Fibroblast of skin of scalp (primary cell): ENCODE measurements at regions not wholly inside any gene's neighbourhood (a gene's known extent, or its start where the extent isn't known, plus 50 kb on each side); places are given as distances from the start of the nearest gene placed in this dataset.

Experiments
- DNase-seq: peaks from one replicate; pipeline ENCODE4 v3.0.0-alpha.2; 2013

DNA sequence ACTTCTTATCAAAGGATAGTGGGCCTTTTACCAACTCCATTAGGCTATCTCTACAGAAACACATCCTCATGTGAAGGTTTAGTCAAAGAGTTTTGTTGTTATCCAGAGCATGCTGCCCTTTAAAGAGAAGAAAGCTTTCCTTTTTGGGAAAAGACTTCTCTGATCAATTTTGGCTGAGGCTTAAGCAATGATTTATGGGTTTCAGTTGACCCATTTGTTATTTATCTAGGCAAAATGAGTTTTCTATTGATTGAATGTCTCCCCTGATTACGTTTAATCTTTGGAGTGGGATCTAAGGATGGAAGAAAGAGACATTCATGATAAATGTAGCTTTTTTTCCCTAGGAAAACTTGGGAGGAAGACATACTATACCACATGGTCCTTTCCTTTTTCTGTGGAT, 326.6 kb upstream of the JAG1 start:
- no peak for DNase-seq

DNA sequence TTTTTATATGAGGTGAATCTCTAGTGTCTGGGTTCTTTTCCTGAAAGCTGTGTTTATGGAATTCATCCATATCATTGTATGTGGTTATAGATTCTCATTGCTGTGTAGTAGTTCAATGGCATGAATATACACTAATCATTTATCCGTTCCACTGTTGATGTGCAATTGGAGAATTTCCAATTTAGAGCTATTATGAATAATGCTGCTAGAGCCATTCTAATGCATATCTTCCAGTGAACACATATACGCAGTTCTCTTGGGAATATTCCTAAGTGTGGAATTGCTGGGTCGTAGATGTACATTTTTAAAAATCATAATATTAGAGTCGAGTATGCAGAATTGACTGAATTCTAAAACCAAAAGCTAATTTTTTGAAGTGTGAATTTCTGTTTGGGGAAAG, 327.5 kb upstream of the JAG1 start:
- DNase-seq: peak; percentile 70

DNA sequence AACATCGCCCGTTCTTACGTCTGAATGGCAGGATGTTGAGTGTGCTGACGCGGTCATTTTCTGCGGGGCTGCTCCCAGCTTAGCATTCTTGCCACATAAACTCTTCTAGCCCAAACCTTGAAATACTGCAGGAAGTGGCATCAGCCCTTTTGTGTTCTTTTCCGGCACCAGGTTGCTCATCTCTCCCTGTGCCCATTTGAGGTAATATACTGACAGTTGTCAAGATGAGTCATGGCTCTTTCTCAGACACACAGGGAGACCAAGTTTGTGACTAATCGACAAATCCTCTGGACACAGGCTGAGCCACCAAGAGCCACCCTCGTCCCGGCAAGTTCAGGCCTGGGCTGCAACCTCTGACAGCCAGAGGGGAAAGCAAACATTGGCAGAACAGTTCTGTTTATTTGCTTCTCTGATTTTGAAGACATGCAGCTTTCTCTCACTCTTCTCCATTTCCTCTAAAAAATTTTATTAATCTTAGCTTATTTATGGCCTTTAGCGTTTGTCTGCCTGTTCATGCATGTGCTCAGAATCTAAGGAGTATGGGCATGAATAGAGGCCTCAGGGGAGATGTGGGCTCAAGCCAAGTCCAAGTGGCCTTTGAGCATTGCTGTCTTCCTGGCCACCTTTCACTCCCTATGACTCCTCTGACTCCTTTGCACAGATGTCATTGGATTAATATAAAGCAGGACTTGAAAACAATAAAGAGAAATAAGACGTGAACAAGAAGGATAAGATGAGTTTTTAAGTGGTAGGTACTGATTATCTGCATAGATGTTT, 328.2 kb upstream of the JAG1 start:
- peak; percentile 97 for DNase-seq

DNA sequence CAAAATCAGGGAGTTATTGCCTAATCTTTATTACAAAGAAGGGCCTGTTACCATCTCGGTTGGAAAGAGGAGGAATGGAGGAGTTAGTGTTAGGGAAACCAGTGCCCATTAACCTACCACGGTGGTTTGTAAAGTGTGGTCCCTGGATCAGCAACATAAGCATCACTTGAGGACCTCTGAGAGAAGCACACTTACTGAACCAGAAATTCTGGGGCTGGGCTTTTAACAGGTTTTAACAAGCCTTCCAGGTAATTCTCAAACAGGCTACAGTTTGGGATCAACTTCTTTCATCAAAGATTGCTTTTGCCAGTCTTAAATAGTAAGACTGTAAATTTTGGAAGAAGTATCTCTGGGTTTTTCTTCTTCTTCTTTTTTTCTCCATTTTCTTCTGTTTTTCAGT, 329.5 kb upstream of the JAG1 start:
- no peak for DNase-seq

DNA sequence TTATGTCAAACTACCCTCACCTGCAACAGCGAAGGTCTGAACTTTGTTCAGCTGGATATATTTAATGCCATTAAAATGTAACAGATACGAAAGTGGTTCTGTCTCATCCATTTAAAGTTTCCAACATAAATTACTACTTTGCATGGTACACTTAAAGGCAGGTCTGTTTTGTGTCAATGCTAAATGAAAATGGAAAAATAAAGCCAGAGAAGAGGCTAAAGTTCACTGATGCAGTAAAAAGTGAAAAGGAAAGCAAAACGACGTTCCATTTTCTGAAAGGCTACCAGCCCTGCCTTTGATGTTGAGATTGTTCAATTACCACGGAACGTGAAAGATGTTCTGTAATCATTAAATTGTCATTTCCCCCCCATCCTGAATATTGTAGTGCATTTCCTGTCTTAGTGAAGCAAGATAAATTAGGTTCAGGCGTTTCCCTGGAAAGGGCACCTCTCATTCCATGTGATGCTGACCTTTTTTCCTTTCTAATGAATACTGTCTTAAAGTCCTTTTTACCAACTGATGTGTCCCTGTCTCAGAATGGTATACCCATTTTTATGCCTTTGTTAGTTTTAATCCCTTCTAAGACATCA, 334.7 kb upstream of the JAG1 start:
- DNase-seq: no peak

DNA sequence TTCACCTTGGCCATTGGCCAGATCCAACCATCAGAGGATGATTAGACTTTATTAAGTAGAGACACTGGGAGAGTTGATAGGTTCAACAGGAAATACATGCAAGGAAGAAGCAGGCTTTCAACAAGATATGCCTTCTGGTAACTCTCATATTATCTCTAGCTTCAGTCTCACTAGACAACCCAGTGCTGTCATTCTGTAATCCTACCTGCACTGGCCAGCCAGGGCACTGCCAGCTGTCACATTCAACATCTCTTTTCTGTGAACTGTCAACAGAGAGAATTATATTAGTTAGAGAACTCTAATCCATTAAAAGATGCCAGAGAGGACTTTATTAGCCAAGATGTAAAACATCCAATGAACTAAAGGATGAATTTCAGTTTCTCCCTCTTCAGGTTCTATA, 337.9 kb upstream of the JAG1 start:
- no peak for DNase-seq

DNA sequence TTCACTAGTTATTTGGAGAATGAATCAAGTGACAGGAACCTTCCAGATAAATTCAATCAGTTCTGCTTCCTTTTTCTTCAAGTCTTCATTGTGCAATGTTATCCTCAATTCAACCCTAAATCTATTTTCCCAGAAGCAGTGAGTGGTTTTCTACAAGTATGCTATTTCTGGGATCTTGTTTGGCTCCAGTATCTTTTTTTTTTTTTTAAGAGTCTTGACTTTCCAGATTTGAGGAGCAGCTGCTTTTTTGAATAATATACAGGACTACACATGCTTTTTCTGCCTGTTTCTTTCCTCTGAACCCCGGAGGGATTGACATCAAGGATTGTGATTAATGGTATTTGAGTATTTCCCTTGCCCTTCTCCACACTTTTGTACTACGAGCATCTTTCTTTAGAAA, 339.2 kb upstream of the JAG1 start:
- peak; percentile 64 for DNase-seq

DNA sequence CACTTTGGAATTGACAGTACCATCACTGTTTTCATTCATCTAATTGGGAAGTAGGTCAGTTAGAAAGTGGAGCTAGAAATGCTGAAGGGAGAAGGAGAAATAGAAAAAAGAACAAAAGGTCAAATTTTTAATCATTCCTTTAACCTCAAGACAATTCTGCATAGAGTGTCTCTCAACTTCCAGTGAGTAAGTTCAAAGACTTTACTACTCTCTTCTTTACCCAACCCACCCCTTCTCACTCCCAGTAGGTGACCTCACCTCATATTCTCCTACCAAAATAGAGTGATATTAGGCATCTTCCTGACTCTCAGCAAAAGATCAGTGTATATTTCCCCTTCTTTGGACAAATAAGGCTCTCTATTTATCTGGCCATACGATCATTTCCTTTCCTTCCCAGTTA, 340.0 kb upstream of the JAG1 start:
- no peak for DNase-seq

DNA sequence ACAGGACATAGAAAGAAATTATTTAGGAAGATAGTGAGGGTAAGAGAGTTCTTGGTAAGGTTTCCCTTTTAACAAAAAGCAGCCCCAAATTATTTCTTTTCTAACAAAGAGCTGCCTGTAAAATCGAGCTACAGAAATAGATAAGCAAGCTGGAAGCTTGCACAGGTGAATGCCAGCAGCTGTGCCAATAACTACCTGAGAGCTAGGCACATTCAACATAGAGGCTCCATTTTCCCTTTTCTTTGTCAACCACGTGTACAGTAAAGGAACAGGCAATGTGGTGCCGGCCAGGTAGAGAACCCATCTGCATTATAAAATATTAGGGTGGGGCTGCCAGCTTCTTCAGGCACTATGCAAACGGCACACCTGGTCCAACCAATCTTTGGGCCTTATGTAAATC, 341.6 kb upstream of the JAG1 start:
- no peak for DNase-seq

DNA sequence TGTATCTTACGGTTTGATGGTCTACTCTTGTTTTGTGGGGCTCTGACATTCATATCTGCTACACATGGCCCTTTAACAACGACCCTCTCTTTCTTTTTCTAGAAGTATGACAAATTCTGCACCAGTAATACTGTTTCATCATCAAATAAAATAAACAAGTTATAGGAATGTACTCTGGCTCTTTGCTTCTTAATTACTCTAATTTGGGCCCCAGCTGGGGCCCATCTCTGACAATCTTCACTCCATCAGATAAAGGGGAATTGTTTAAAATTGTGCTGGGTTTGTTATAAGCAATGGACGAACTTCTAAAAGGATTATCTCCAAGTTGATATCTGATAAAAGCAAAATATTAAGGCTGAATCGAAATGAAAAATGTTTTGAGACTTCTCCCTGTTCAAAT, 343.6 kb upstream of the JAG1 start:
- no peak for DNase-seq

DNA sequence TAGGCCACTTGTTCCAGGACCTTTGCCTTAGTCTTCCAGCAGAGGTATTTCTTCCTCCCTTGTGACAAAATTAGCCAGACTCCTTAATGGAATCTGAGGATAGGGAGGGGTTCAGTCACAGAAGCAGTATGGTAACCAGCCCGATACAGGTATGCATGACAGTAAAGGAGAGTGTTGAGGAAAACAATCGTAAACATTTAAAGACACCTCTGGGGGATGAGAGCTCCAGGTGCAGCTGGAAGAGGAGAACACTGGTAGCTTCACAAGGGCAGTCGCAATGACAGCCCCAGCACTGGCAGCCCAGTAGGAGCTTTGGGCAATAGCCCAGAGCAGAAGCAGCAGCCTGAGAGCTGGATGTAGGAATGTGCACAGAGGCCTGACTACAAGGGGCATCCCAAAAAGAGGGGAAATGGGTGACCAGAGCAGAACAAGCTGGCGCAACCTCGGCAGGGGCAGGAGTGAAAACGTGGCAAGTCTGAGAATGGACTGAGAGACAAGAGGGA, 344.9 kb upstream of the JAG1 start:
- DNase-seq: no peak

DNA sequence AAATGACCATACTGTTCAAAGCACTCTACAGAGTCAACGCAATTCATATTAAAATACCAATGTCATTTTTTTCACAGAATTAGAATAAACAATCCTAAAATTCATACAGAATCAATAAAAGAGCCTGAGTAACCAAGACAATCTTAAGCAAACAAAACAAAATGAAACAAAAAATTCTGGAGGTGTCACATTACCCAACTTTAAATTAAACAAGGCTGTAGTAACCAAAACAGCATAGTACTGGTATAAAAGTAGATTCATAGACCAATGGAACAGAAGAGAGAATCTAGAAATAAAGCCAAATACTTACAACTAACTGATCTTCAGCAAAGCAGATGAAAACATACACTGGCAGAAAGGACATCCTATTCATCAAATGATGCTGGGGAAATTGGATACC, 346.9 kb upstream of the JAG1 start:
- peak; percentile 38 for DNase-seq

DNA sequence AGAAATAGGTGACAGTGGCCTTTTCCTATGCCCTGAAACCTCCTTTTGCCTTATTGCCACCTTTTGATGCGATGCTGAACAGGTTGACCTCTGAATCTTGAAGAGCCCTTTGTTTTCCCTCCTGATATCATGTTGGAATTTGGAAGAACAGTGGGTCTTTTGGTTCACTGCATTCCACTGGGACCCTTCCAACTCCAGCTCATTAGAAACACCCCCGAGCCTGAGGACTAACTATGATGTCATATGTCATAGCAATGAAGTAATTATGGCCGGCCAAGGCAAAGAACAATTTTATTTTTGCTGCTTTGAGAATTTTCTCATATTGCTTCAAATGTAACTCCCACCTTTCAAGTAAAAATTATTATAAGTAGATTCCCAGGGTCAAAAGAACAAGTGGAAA, 353.4 kb upstream of the JAG1 start:
- DNase-seq: no peak

DNA sequence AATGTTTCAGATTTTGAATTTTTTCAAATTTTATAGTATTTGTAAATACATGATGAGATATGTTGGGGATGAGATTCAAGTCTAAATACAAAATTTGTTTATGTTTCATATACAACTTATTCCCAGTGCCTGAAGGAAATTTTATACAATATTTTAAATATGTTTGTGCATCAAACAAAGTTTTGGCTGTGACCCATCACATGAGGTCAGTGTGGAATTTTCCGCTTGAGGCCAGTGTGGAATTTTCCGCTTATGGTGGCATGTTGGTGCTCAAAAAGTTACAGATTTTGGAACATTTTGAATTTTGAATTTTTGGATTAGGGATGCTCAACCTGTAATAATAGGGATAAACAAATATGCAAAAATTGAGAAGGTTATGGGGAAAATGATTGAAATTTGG, 356.6 kb upstream of the JAG1 start:
- DNase-seq: no peak

DNA sequence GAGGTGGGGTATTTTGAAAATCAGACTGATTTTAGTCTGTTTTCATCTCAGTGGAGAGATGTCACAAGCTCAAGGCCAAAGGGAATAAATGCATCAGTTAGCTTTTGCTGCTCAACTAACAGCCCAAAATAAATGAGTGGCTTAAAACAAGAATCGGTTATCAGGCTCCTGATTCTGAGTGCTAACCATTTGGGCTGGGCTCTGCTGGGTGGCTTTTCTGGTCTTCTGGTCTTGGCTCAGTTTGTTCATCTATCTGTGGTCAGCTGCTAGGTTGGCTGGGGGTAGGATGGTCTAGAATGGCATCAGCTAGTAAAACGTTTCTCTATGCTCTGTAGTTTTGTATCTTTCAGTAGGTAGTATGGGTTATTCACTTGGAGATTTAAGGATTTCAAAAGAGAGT, 357.5 kb upstream of the JAG1 start:
- DNase-seq: no peak

DNA sequence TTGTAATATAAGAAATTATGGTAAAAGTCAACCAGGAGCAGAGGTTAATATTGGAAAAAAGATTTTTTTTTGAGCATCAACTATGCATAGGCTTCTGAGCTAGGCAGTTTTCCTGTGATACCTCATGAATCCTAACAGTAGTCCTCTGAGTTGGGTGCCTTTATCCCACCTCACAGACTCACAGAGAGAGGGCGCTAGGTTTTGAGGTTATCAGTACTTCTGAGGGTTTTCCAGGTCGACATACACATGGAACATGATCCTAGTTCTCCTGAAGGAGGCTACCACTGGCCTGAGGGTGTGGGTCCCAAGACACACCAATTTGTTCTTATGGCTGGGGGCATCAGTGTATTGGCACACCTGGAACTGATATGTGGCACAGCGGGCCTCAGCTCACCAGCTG, 358.8 kb upstream of the JAG1 start:
- DNase-seq: no peak

DNA sequence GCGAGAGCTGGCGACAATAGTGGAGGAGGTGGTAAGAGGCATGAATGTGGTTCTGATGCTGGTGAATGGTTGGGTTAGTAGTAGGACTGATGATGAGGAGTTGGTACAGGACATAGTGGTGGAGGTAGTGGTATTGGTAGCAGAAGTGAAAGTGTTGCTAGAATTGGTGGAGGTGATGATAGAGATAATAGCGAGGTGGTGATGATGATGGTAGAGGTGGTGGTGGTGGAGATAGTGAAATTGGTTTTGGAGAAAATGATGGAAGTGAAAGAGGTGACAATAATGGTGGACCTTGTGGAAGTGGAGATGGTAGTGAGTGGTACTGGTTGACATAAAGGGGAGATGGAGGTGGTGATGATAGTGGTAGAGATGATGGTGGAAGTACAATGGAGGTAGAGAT, 360.2 kb upstream of the JAG1 start:
- DNase-seq: no peak

DNA sequence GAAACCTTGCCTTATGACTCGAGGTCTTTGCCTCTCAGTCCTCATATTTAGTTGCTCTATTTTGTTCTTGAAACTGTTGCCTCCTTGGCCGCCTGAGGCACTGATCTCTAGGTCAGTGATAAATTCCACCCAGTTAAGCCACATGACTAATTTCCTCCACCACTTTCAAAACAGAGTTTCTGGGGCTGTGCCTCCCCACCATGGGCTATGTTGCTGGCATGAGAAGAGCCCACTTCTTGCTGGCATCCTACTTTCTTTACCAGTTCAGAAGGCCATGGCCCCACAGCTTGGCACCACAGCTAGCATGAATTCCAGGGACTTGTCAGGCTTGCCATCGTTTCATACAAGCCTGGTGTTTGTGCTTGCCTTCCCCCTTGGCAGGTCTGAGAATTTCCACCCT, 361.4 kb upstream of the JAG1 start:
- peak; percentile 6 for DNase-seq

DNA sequence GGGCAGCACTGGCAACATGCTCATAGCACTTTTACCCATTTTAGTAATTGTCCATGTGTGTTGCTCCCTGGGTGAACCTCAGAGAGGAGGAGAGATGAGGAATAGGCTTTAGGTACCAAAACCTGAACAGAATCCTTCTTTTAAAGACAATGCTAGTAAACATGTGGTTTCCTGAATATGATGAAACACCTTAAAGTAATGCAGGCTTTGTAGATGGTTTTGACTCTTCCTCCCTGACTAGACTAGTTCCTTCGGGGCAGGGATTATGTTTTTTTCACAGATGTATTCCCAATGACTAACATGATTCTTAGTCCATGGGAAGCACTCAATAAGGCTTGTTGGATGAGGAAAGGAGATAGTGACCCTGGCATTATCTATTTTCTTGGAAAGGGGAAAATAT, 367.6 kb upstream of the JAG1 start:
- DNase-seq: peak; percentile 21

DNA sequence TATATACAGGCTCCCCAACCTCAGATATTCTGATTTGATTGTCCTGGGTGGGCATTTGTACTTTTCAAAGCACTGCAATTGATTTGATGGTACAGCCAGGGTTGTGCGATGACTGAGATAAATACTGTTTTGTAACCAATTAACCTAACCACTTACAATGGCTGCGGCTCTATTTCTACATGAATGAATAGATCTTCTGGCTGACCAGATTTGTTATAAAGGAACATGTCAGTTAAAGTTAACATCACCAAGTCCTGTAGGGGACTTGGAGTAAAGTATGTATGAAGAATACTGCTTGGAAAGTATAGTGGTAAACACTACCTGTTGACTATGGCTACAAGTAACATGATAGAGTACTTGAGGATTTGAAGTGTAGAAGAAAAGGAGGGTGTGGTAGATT, 369.2 kb upstream of the JAG1 start:
- DNase-seq: no peak

DNA sequence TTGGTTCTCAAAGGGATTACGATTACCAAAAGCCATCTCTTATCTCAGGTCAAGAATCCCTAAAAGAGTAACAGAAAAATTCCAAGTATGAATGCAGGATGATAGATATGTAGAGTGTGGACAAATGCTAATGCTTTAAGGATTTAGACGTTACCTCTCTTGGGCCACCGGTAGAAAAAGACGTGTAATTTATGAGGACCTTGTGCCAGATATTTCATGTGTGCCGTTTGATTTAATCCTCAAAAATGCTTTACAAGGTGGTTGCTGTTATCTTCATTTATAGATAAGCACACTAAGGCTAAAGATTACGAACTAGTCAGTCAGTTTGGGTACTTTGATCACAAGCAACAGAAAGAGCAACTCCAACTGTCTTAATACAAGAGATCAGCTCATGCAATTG, 370.8 kb upstream of the JAG1 start:
- no peak for DNase-seq

DNA sequence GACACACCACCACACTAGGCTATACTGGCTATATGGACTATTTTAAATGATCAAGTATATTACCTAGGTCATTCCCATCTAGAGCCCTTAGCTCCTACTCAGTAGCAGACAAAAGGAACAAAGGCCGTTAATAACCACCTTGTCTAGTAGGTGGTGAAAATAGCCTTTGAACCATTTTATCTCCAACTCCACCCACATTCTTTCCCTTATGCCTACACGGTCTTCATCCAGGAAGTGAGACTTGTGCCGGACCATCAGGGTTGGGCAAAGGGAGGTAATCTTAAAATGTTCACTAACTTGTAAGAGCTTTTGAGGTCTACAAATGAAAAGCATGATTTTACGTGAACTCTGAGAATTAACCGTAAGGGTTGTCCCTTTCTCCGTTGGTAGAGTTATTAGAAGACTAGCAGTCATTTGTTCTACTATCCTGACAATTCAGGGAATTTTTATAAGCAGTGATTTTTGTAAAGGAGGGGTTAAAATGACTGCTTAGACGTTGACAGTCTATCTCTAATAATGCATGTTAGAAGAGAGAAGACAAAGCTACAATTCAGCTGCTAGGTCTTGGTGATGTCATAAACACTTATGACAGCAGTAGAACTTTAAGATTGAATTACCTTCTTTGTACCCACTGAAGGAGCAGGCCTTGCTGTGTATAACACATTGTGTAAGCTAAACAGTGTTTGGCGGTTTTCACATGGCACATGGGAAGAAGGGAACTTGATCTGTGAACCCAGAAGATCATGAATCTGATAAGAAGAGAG, 371.8 kb upstream of the JAG1 start:
- no peak for DNase-seq

DNA sequence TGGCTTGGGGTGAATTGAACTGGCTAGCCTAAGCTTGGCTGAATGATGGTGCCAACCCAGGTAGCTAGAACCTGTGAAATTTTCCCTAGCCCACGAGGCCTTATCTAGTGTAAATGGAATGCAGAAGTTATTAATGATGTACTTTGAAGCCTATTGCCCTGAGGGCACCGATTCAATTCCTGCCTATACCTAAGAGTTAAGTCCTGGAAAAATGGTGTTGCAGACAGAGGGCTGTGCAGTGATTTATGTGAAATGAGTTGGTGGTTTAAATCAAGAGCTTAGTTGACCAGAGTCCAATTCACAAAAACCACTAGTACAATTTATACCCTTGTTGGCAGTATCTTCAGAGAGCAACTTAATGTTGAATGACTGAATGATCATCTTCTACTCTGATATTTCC, 373.8 kb upstream of the JAG1 start:
- DNase-seq: peak; percentile 10

DNA sequence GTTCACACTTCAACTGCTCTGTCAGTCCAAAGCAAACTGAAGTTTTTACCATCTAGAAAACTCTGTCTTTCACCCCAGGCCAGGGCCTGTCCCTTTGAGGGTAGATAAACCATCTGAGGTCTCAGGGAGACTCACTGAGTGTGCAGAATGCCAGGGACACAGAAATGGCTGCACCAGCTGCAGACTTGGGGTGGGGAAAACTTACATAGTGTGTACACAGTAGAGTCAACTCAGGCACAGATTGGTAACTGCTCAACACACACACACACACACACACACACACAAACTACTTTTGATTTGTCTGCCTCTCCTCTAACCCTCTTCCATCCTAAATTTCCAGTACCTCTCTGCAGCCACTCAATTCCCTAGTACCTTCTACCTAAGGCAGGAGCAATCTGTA, 374.9 kb upstream of the JAG1 start:
- no peak for DNase-seq
